MM.1S (cell line): ENCODE measurements at regions not wholly inside any gene's neighbourhood (a gene's known extent, or its start where the extent isn't known, plus 50 kb on each side); places are given as distances from the start of the nearest gene placed in this dataset.
A peak's percentile ranks its signal among the peaks of the same experiment; 100 is the strongest.

Experiments used
- DNase-seq: peaks from one replicate; pipeline ENCODE4 v3.0.0-alpha.2; 2015
- H2AFZ ChIP-seq: fragments of 300-600 bp; sonication (generic); 2 replicates; pipeline ENCODE4 v1.6.0; 2016; ENCODE audit warnings: antibody characterized with exemption, low read length
- H3F3A ChIP-seq: fragments of 300-600 bp; sonication (generic); 2 replicates; pipeline ENCODE4 v1.6.1; 2016; ENCODE audit warnings: mild to moderate bottlenecking, antibody characterized with exemption, low read length, moderate library complexity, mixed read lengths; ENCODE audit not compliant: insufficient read depth
- H3K27ac ChIP-seq: fragments of 300-600 bp; sonication (generic); 2 replicates; pipeline ENCODE4 v1.5.1; 2016; ENCODE audit warnings: mild to moderate bottlenecking, low read length
- H3K27me3 ChIP-seq: fragments of 300-600 bp; sonication (generic); replicated peaks from 2 replicates; pipeline ENCODE4 v1.6.0; 2016; ENCODE audit warnings: low read length; ENCODE audit not compliant: insufficient read depth
- H3K36me3 ChIP-seq: fragments of 300-600 bp; sonication (generic); replicated peaks from 2 replicates; pipeline ENCODE4 v1.6.1; 2016; ENCODE audit warnings: mild to moderate bottlenecking, low read length, mixed read lengths; ENCODE audit not compliant: insufficient read depth
- H3K4me1 ChIP-seq: fragments of 300-600 bp; sonication (generic); 2 replicates; pipeline ENCODE4 v1.6.1; 2016; ENCODE audit warnings: low read length, mixed read lengths
- H3K4me2 ChIP-seq: fragments of 300-600 bp; sonication (generic); 2 replicates; pipeline ENCODE4 v1.6.0; 2016; ENCODE audit warnings: low read depth, low read length
- H3K4me3 ChIP-seq: fragments of 300-600 bp; sonication (generic); 2 replicates; pipeline ENCODE4 v1.5.1; 2016; ENCODE audit warnings: low read length, mixed read lengths
- H3K79me2 ChIP-seq: fragments of 300-600 bp; sonication (generic); 2 replicates; pipeline ENCODE4 v1.6.1; 2016; ENCODE audit warnings: mixed run types, low read length, mixed read lengths
- H3K9ac ChIP-seq: fragments of 300-600 bp; sonication (generic); 2 replicates; pipeline ENCODE4 v1.6.1; 2016; ENCODE audit warnings: low read length, mixed read lengths
- H3K9me2 ChIP-seq: fragments of 300-600 bp; sonication (generic); replicated peaks from 2 replicates; pipeline ENCODE4 v1.6.1; 2016; ENCODE audit warnings: mild to moderate bottlenecking, low read length, mixed read lengths; ENCODE audit not compliant: insufficient read depth
- H3K9me3 ChIP-seq: fragments of 300-600 bp; sonication (generic); replicated peaks from 2 replicates; pipeline ENCODE4 v1.6.1; 2016; ENCODE audit warnings: mild to moderate bottlenecking, low read length, mixed read lengths; ENCODE audit not compliant: insufficient read depth
- H4K20me1 ChIP-seq: fragments of 300-600 bp; sonication (generic); 2 replicates; pipeline ENCODE4 v1.6.1; 2016; ENCODE audit warnings: mild to moderate bottlenecking, low read length, moderate library complexity, mixed read lengths; ENCODE audit not compliant: insufficient read depth
- CTCF ChIP-seq: fragments of 300-600 bp; sonication (generic); IDR thresholded peaks from 2 replicates; pipeline ENCODE4 v1.5.1; 2016; ENCODE audit warnings: antibody characterized with exemption, low read length, mixed read lengths
- EZH2 ChIP-seq: fragments of 300-600 bp; sonication (generic); optimal IDR thresholded peaks from 2 replicates; pipeline ENCODE3; 2017; ENCODE audit warnings: low read depth, mild to moderate bottlenecking, antibody characterized with exemption, low read length, mixed read lengths
- EZH2phosphoT487 ChIP-seq: fragments of 300-600 bp; sonication (generic); IDR thresholded peaks from 2 replicates; pipeline ENCODE4 v1.6.1; 2018; ENCODE audit warnings: antibody characterized with exemption, low read length

- no peaks in the 10 kb centered on the region for H3F3A ChIP-seq
- no peaks in the 10 kb centered on the region for H3K36me3 ChIP-seq
- H3K4me1 ChIP-seq = no peaks in the 10 kb centered on the region
- no peak overlapping the region for H2AFZ ChIP-seq
- no peak overlapping the region for H3K4me3 ChIP-seq
- H3K9me2 ChIP-seq = no peaks in the 10 kb centered on the region
- no peak for TF ChIP-seq EZH2
- TF ChIP-seq EZH2phosphoT487 = no peak
- no peak for TF ChIP-seq CTCF
- H3K9me3 ChIP-seq = no peaks in the 10 kb centered on the region
- H3K27ac ChIP-seq = no peak overlapping the region
- no peaks in the 10 kb centered on the region for H4K20me1 ChIP-seq
- H3K9ac ChIP-seq = no peak overlapping the region
- H3K4me2 ChIP-seq = no peak overlapping the region
- H3K79me2 ChIP-seq = no peaks in the 10 kb centered on the region
- no peak for DNase-seq
- no peaks in the 10 kb centered on the region for H3K27me3 ChIP-seq
These were observed 96.0 kb upstream of the HELT start for GRCh38 chr4:184922301-184922700.

GRCh38 chr4:184924516-184924915 is 93.8 kb upstream of the HELT start:
- Histone ChIP-seq H3K9ac (no peak overlapping the region), H2AFZ (no peak overlapping the region), H4K20me1 (no peaks in the 10 kb centered on the region), H3K9me2 (no peaks in the 10 kb centered on the region), H3K36me3 (no peaks in the 10 kb centered on the region), H3K4me3 (no peak overlapping the region), H3K27ac (no peak overlapping the region), H3K4me2 (peak overlapping the region; percentile 2; the same call in 1 of the 2 replicates), H3K9me3 (no peaks in the 10 kb centered on the region), H3F3A (no peaks in the 10 kb centered on the region), H3K79me2 (no peaks in the 10 kb centered on the region), H3K4me1 (no peaks in the 10 kb centered on the region), H3K27me3 (no peaks in the 10 kb centered on the region)
- TF ChIP-seq EZH2phosphoT487 (no peak), CTCF (no peak), EZH2 (no peak)
- DNase-seq = peak; percentile 11

- TF ChIP-seq EZH2phosphoT487 (no peak), CTCF (no peak), EZH2 (no peak)
- Histone ChIP-seq H3K36me3 (no peaks in the 10 kb centered on the region), H3F3A (no peaks in the 10 kb centered on the region), H3K27me3 (no peaks in the 10 kb centered on the region), H3K4me3 (no peak overlapping the region), H3K9me3 (no peaks in the 10 kb centered on the region), H3K27ac (no peak overlapping the region), H3K4me2 (no peak overlapping the region), H4K20me1 (no peaks in the 10 kb centered on the region), H3K79me2 (no peaks in the 10 kb centered on the region), H3K9me2 (no peaks in the 10 kb centered on the region), H3K9ac (no peak overlapping the region), H3K4me1 (no peaks in the 10 kb centered on the region), H2AFZ (no peak overlapping the region)
- DNase-seq = no peak
These were observed 88.8 kb upstream of the HELT start for GRCh38 chr4:184929476-184929875.
